LNCAP (cell line): ENCODE measurements at regions not wholly inside any gene's neighbourhood (a gene's known extent, or its start where the extent isn't known, plus 50 kb on each side); places are given as distances from the start of the nearest gene placed in this dataset.
A peak's percentile ranks its signal among the peaks of the same experiment; 100 is the strongest.

Experiments used
- TF ChIP-seq, protein P1 (sequence below): fragments of 450-650 bp; IDR thresholded peaks from 2 replicates; pipeline ENCODE4 v1.5.1; 2017; ENCODE audit warnings: mild to moderate bottlenecking

DNA sequence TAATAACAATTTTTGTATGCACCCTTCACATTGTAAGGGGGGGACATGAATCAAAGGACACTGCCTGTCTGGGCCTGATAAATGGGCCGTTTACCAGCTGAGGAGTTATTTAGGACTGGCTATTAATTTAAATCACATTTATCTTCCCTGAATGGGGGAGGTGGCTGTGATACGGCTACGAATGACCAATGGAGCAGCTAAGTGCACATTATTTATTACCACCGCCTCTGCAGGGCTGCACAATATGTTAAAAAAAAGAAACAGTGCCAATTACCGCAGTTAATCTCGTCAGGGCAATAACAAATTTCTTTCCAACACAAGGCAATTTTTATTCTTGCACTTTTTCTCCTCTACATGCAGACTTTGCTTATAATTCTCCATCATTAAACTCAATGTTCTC lies 318.4 kb downstream of the IRX2 start:
- TF ChIP-seq, protein P1, sequence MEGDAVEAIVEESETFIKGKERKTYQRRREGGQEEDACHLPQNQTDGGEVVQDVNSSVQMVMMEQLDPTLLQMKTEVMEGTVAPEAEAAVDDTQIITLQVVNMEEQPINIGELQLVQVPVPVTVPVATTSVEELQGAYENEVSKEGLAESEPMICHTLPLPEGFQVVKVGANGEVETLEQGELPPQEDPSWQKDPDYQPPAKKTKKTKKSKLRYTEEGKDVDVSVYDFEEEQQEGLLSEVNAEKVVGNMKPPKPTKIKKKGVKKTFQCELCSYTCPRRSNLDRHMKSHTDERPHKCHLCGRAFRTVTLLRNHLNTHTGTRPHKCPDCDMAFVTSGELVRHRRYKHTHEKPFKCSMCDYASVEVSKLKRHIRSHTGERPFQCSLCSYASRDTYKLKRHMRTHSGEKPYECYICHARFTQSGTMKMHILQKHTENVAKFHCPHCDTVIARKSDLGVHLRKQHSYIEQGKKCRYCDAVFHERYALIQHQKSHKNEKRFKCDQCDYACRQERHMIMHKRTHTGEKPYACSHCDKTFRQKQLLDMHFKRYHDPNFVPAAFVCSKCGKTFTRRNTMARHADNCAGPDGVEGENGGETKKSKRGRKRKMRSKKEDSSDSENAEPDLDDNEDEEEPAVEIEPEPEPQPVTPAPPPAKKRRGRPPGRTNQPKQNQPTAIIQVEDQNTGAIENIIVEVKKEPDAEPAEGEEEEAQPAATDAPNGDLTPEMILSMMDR: no peak

DNA sequence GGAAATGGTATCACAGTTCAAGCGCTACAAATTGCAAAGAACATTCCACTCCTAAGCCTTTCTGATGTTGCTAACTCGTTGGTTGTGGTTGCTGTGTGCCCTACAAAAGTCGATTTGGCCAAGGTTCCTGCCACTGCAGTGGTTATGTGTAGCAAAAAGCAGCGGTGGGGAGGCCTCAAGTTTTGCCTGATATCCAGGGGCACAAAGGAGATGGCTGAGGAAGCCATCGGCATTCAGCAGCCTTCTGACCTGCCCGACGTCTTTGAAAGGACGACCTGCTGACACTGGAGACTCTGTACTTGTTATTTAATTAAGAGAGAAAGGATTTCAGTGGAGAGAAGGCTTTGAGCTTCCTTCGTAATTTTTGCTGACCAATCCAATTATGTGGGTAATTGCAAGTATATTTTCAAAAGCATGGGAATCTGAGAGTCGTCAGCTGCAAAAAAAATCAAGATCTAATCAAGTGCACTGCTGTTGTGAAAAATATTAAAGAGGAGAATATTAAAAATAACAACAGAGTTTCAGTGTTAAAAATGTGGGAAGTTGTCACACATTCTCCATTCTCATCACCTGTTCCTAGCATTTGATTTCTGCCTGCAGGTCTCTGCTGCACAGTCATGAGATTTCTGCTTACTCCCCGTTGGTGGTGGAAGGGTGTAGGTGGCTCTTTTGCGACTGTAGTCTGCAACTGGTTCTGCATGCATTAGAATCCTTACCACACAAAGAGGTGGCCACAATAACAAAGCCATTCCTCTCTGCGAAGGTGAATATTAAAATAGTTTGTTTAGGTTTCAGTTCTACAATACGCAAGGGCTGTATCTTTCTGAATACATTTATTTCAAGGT lies 319.2 kb downstream of the IRX2 start:
- TF ChIP-seq, protein P1: no peak

DNA sequence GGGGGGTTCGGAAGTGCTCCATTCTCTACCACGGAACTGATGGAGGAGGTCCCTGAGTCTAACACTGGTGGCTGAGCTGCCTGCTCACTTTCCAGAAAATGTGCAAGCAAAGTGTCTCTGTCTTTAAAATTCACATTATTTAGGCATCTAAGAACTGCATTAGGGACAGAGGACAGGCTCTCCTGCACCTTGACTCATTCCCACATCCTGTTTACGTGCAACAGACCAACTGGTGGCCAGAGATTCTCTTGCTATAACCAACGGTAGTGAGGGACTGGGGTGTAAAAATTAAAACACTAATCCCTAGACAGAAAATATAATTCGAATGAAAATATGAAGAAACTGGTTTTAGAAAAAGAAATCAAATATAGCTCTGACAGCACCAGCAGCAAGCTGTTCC lies 320.9 kb downstream of the IRX2 start:
- TF ChIP-seq, protein P1: no peak

DNA sequence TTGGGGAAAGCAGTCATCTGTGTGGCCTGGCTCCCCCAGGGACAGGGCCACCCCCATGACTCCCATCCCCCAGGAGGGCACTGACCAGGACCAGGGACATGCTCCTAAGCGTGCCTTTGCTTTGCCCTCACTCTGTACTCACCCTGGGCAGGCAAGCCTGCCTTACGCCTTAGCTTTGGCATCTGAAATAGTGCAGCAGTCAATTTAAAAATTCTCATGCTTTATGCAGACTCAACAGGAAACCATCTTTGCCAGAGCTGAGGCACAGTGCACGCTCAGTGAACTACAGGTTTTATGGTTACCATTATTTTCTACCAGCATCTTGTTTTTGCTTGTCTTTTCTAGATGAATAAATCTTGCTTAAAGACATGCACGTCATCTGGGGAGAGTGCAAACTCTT lies 323.5 kb downstream of the IRX2 start:
- TF ChIP-seq, protein P1: no peak

DNA sequence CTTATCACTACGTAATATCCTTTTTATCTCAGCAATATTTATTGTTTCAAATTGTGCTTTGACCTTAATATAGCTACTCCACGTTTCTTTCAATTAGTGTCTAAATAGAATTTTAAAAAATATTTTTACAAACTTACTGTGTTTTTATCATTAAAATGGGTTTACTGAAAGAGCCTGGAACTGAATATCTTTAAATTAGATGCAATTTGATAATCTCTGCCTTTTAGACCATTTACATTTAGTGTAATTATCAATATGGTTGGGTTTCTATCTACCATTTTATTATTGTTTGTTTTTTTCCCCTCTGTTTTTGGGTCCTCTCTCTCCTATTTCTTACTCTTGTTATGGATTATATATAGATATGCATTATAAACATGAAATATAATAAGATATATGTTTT lies 327.8 kb downstream of the IRX2 start:
- TF ChIP-seq, protein P1: no peak

DNA sequence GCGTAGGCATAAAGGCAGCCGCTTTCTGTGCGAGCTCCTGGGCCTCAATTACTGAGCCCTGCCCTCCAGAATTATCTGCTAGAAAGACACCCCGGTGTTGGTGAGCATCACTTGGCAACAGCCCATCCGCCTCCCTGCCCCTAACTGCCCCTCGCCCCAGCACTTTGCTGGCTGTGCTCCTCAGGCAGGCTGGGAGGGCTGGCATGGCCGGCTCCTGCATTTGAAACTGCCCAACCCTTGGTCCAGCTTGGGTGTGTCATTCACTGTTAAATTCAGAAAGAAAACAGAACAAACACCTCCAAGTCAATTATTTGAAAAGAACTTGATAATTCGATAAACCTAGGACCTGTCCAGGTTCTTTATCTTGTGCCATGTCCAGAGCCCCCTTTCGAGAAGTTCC lies 334.2 kb downstream of the IRX2 start:
- TF ChIP-seq, protein P1: no peak

DNA sequence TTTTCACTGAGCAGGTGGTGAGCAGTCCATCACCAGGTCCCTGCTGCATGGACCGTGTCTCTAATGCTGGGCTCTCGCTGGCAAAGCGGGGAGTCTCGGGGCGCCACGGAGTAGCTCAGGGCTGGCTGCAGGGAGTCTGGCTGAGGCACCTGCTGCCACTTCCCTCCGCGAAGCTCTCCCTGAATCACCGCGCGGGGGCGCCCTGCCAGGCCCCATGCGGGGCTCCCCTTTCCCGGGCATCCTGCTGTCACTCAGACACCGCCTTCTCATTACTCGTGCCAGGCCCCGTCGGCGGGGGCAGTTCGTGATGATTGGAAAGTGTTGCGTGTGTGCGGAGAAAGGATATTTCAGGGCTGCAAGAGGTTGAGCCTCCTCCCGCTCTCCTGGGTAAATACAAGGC lies 335.8 kb downstream of the IRX2 start:
- TF ChIP-seq, protein P1: peak; percentile 64

DNA sequence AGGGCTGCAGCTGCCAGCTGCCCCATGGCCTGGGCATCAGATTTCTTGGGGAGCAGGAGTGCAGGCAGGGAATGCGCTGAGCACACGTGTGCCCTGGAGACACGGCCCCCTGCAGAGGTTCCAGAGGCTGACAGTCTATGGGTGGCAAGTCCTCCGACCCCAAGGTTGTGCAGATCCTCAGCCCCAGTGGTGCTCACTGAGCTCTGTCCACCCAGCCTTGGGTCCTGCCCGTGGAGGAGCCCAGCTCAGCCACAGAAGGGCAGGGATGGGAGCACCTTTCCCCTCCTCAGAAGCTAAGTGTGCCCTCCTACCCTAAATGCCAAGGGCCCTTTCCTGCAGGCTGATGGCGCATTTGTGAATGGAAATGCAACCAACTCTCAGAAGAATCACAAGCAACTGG lies 341.0 kb downstream of the IRX2 start:
- TF ChIP-seq, protein P1: no peak
